Activated CD8-positive, alpha-beta memory T cell treated with anti-CD3 and anti-CD28 coated beads, Interleukin-2, amount 50 U/mL, for 4 hours (primary cell): ENCODE measurements at regions not wholly inside any gene's neighbourhood (a gene's known extent, or its start where the extent isn't known, plus 50 kb on each side); places are given as distances from the start of the nearest gene placed in this dataset.

Source experiments
- DNase-seq: peaks from one replicate; pipeline ENCODE4 v3.0.0-alpha.2; 2020

DNA sequence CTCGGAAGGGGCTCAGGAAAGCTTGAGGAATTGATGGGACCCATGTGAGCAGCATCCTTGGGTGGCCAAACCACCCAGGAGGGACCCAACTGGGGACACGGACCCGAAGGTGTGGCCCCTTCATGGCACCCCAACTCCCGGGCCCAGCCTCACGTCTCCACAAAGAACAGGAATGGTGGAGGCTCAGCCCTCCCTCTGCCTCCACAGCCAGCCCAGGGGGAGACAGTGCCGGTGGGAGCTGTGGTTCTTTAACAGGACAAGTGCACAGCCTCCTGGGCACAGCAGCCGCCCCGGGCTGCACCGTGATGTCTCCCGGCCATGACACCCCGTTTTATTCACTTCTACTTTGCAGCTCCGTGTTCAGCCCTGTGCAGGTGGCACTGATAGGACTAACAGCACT lies 587.2 kb downstream of the BRD1 start:
- DNase-seq = no peak

DNA sequence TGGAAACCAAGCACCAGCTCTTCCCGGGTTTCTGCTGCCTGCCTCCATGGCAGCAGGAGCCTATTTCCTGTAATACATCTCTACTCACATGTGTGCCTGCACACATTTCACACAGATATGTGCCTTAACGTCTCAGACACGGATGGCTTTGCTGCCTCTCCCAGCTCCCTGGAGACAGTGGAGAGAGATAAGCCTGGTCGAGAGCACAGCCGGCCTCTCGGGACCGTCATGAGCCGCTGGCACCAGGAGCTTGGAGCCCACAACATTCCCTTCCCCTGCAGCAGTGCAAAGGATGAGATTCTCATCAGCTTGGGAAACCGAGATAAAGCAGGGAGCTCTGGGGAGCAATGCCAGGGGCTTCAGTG lies 587.7 kb downstream of the BRD1 start:
- no peak for DNase-seq

DNA sequence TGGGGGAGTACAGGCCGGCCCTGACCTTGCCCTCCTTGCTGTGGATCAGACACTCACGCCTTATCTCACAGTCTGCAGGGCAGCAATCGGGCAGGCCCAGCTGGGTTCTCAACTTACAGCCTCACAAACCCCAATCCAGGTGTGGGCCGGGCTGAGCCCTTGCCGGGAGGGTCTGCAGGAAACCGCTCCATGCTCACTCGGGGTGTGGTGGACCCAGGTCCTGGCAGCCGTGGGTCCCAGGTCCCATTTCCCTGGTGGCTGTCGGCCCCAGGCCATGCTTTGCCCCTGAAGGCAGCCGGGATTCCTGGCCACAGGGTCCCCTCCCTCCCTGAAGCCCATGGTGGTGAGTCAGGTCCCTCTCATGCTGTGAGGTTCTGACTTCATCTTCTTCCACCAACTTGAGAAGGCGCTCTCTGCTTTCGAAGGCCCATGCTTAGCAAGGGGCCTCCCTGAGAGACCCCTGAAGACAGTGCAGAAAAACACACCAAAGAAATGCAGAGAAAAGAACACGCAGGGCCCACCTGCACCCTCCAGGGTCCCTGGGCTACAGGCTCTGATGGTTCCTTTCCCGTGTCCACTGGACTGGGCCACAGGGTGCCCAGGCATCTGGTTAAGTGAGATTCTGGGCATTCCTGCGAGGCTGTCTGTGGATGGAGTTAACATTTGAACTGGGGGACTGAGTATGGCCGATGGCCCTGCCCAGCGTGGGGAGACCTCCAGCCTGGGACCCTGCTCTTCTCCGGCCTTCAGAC lies 588.2 kb downstream of the BRD1 start:
- no peak for DNase-seq

DNA sequence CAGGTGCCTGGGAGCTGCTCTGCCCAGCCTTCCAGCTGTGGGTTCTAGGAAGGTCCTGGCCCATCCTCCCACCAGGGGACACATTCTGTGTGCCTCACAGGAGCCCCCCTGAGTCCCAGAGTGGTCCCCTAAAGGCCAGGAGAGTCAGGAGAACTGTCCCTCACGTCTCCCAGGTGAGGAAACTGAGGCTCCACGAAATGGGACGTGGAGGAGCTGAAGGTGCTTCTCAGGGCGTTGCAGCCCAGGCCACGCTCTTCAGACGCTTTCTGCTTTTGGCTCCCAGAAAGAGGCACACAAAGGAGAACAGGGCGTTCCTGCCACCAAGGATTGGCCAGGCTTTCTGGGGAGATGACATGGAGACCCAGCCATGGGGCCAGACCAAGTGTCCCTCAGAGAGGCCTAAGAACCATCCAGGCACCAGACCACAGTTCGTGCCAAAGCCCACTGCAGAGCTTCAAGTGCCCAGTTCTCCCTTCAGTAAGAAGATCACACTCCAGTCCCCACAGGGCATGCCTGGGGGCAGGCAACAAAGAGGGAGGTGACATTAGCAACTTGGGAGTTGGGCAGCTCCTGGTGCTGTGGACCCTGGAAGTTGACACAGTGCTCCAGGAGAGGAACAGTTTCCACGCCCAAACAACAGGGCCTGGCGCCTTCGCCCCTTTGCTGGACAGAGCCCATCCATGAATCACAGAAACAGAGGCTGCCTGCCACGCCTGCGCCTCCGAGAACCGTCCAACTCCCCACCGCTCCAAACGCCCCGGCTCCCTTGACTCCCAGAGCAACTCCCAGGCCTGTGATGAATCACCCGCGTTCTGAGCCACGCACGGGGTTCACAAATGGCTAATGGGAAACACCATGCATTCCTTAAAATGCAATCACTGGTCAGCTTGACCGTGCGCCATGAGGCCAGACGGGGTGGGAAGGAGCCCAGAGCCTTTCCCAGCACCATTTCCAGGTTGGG lies 589.2 kb downstream of the BRD1 start:
- DNase-seq = no peak

DNA sequence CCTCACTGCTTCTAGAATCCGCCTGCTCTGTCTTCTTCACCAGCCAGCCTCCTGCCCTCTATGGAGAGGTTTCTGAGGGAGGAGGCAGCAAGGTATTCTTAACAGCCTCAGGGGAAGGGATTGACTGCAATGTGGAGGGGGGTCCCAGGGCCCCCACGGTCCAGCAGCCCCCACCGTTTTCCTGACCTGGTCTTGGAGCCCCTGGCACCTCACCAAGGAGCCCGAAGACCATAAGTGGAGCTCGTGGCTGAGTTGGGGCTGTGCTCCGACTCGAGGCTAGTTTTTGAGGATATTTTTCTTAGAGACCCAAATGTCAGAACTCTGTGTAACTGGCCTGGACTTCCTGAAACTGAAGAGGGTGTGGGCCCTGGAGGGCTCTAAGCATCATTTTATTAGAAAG lies 590.0 kb downstream of the BRD1 start:
- no peak for DNase-seq

DNA sequence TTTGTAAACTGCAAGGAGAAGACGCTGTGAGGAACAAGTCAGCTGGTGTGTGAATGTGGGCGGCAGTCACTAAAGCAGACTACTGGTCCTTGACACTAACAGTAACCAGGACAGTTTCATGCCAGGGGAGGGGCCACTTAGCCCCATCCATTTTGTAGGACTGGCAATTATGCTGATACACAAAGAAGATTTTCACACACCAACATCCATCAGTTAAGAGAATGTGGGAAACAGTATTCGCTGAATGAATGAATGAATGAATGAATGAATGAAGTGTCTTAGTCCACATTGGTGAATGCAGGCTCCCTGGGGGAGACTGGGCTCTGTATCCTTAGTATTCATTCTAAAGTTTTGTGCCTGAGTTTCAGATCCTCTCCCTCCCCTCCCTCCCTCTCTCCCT lies 590.4 kb downstream of the BRD1 start:
- no peak for DNase-seq

DNA sequence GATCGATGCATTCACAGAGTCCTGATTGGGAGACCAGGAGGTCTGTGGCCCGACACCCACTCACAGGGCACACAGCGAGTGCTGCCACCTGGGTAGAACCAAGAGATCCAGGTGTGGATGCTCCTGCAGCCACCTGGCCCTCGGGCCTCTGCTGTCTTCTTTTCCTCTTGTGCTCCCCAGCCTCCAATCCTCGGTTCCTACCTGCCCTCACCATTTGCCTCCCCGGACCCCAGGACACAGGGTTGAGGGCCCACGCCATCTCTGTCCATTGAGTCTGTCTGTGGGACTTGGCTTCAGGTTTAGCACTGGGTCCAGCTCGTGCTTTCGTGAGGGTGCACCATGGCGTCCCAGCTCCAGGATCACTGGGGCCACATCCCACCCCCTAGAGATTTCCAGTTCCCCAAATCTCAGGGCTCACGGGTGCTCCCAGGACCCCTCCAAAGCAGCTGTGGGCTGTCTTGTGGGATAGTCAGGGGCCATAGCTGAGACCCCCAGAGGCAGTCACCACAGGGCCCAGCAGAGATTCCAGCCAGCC lies 591.1 kb downstream of the BRD1 start:
- DNase-seq = no peak

DNA sequence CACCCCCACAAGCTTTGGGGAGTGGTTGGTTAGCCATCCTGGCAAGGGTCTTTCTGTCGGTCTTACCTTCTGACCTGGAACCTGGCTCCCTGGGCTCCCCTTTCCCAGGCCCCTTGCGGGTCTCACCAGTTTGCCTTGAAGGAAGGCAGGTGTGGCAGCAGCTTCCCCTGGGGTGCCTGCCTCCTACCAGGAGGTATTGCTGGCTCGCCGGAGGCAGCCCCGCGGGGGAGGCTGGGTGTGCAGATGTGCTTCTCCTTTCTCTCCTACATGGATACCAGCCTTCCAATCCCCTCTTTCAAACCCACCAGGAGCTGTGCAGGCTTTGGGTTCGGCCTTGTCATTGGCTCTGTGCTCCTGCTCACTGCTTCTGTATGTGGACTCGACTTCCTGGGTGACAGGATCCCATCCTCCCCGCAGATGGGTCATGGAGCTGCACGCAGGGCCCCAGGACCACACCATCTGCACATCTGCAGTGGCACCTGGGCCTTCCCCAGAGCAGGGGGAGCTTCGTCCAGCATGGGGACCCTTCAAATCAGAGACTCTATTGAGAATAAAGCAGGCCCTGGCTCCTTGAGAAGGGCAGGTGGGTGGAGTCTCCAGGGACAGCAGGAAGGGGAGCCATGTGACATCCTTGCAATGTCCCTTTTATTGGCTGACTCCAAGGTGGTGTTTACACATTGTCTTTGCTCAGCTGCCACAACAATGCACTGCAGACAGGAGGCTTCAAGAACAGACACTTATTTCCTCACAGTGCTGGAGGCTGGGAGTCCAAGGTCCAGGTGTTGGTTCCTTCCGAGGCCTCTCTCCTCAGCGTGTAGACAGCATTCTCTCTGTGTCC lies 592.0 kb downstream of the BRD1 start:
- DNase-seq = no peak

DNA sequence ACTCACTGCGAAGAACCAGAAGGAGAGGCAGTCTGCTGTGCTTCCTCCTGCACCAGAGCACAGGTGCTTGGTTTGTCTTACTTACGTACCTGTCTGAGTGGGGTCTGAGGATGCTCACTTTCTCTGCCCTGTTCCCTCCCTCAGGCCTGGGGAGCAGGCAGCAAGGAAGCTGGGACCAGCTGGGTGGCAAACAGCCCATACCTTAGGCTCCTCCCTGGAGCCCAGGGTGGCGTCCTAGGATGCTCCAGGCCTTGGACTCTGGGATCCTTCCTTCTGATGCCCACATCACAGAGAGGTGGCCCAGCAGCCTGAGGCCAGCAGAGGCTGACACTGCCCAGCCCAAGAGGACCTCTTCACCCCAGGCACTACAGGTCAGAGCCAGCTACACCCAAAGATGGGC lies 593.2 kb downstream of the BRD1 start:
- no peak for DNase-seq

DNA sequence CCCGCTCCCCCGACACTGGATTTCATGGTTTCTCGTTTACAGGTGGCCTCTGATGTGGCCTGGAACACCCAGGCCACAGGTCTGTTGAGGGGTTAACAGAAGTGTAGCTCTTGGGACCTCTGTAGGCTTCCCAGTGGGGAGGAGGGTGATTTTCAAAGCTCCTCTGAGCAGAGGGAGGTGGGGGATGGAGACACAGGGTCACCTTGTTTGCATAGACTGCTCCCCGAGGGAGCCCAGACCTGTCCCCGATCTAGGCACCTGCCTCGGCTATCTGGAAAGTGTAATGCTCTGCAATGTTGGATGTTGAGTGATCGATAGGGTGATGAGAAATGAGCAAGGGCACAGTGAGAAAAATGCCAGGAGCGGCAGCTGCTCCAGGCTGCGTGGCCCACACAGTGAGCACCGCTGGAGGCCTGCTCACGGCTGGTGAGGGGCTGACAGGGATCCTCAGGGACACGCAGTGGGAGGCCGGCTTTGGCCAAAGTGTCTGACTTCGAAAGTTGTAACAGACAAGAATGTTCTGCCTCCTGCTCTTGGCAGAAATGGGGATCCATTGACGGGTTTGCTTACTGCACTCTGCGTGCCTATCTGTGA lies 594.1 kb downstream of the BRD1 start:
- DNase-seq = no peak

DNA sequence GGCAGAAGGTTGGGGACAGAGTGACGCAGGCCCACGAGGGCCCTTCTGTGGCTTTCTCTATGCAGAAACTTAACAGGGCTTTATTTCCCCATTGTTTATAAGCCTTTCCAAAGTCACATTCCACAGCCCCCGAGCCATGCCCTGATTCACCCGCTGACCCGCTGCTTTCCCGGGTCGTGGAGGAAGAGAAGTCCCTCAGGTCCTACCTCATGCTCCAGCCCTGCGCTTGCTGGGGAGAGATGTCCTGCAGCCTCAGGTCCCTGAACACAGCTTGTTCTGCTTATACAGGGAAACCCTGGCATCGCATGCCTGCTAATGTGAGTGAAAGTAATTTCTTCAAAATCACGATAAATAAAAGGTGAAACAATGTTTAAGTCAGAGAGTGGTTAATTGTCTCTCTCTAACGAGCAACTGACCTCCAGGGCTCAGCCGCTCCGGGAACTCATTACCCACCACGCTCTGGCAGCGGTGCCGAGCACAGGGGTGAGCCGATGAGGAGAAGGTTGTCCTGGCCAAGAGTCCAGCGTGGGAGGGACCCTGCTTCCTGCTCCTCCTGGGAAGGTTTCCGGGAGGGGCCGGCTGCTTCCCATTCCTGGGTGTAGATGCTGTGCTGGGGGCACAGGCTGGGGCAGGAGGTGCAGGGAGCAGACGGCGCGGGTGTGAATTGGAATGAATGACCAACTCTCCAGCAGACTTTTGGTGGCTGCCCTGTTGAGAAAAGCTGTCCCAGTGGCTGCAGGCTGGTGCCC lies 595.2 kb downstream of the BRD1 start:
- DNase-seq = no peak

DNA sequence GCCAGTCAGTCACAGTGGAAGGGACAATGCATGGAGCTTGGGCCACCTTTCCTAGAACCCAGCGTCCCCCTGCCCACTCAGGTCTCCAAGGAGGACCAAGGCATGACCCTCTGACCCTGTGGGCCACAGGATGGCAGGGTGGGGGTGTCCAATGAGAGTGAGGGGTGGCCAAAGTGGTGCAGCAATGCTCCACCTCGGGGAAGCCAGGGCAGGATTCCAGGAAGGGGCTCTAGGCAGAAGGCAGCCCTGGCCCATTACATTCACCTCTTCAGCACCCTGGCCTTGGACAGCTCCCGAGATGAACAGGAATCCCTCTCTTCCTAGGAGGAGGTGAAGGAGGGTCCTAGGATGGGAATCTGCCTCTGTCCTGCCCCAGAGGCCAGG lies 597.5 kb downstream of the BRD1 start:
- DNase-seq = no peak

DNA sequence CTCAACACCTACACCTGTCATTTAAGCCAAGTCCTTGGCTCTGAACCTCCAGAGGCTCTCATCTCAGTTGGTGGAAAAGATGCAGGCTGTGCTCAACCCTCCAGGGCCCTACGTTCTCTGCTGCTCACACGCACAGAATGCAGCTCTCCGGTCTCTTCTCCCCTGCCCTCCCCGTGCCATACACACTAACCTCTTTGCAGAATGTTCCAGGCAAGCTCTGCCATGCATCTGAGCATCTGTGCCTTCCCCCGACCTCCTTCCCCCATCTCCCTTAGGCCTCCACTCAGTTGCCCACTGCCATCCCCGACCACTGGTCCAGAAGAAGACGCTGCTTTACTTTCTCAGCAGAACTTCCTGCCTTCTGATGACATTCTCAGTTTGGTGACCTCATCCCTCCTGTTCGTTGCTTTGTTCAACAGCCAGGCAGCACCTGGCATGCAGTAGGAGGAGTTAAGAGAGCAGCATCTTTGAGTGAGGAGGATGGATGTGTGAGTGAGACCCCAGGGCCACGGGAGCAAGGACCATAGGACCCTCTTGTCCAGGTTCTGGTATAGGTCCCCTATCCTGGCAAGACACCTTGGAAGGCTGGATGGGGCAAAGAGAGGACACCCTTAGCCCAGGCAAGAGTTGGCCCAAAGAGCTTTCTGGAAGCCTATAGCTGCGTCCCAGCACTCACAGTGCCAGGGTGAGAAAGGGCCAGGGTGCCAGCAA lies 598.0 kb downstream of the BRD1 start:
- no peak for DNase-seq

DNA sequence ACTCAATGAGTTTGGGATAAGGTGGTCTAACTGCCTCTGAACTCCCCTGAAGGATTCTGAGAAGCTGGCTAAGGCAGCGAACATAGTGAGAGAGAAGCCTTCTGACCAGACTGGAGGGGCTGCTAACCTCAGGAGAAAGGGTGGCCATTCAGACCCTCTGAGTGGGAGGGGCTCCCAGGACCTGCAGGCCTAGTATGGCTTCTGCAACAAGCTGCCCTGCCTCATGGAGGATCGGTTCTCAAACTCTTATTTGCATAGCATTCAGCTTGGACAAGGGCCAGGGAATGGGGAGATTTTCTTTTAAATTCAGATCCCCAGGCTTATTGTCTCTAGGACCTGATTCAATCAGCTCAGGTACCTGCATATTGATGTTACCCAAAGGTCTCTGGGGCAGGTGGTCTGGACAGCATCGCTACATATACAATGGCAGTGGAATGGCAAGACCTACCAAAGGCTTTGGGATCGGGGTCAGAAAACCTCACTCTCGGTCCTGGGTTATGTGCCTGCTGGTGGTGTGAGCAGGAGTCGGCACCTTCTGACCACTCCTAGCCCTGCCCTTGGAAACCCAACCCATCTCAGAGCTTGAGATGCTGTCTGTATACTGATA lies 599.1 kb downstream of the BRD1 start:
- DNase-seq = no peak

DNA sequence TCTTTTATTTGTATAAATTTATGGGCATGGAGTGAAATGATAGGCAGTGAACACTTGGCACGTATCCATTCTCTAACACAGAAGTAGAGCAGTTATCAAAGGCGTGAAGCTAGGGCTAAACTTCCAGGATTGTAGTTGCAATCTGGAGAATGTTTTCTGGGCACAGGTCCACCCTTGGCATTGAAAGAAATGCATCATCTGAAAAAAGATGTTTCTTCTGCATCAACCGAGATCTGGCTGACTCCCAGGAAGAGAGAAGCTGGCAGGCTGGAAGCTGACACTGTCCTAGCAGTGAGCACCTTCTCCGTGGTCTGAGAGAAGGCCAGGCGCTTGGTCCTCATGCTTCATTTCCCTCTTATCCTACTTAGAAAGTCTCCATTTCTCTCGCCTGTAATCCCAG lies 600.0 kb downstream of the BRD1 start:
- no peak for DNase-seq

DNA sequence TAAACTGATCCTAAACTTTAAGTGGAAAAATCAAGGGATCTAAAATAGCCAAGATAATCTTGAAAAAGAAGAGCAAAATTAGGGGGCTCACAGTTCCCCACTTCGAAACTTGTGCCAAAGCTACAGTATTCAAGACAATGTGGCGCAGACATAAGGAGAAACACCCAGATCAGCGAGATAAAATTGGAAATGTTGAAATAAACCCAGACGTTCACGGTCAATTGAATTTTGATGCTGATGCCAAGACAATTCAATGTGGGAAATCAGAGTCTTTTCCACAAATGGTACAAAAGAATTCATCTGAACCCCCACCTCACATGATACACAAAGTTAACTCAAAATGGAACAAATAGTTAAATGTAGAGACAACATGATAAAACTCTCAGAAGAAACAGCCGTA lies 601.6 kb downstream of the BRD1 start:
- DNase-seq = no peak

DNA sequence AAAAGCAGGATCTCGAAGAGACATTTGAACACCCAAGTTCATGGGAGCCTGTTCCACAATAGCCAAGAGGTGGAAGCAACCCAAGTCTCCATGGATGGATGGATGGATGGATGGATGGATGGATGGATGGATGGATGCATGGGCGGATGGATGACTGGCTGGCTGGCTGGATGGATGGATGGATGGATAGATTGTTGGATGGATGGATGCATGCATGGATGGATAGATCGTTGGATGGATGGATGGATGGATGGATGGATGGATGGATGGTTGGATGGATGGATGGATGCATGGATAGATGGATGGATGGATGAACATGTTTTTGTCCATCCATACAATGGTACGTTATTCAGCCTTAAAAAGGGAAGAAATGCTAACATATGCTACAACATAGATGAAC lies 603.4 kb downstream of the BRD1 start:
- DNase-seq = no peak

DNA sequence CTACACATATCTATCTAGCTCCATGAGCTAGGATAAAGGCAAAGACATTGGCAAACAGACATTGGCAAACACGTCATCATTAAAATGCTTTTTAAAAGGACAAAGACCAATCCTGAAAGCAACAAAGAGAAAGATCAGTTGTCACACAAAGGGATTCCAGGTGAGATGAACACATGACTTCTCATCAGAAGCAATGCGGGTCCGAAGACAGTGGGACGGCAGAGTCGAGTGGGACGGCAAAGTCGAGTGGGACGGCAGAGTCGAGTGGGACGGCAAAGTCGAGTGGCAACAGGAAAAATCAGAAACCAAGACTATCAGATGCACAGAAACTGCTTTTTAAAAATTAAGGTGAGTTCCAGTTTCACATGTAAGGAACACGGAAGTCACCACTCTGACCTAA lies 609.5 kb downstream of the BRD1 start:
- DNase-seq = no peak

DNA sequence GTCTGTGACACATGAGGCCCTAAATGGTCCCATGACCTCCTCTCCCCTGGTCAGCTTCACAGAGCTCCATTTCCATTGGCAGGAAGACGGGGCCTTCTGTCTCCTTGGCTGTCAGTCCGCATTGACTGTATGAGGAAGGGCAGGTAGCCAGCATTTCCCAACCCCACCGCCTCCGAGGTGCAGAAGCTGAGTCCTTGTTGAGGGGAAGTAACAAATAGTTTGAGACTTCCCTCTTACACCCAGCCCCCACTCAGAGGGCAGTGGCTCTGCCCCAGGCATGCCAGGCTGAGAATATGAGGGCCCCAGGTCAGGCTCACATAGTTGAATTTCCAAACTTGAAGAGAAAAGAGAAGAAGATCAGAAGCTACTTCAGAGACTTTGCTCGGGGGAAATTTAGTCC lies 611.1 kb downstream of the BRD1 start:
- no peak for DNase-seq

DNA sequence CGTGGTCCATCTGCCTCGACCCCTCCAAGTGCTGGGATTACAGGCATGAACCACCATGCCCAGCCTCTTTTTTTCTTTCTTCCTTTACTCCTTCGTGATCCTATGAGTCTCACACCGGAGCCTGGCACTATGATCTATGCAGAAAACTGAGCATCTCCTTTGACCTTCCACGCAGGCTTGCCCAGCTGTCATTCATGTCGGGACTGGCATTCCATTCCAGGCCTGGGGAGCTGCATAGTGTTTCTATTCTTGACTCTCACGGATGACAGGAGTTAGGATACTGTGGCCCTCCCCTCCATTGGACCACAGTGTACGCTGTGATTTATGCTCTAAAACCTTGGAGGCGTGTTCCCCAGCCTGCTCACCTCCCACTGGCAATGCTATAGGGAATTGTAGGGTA lies 611.8 kb downstream of the BRD1 start:
- no peak for DNase-seq

DNA sequence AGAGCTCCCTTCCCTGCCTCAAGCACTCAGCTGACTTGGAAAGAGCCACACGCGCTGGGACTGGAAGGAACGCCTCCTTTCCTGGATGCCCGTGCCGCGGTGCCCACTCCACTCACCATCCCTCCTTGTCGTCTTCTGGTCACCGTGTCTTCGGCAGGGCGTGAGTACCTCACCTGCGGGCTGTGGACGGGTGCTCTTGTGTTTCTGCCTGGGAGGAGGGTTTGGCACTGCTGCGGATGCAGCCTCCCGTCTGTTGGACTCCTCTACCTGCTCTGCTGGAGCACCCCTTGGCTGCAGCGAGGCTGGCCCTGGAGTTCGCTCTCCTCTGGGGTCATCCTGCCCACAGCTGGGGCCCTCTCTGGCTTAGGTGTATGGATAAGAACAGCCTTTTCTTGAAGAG lies 612.7 kb downstream of the BRD1 start:
- no peak for DNase-seq
